HepG2 (cell line): ENCODE measurements at regions not wholly inside any gene's neighbourhood (a gene's known extent, or its start where the extent isn't known, plus 50 kb on each side); places are given as distances from the start of the nearest gene placed in this dataset.

Experiments used
- DPF2 ChIP-seq: sonication (generic); formaldehyde crosslinking; IDR thresholded peaks from 2 replicates; pipeline ENCODE4 v1.4.0; 2020; ENCODE audit warnings: mild to moderate bottlenecking, low read depth, missing genetic modification reagents, borderline replicate concordance
- EP300 ChIP-seq, 3 experiments: sonication (generic) in 1 of 3; formaldehyde crosslinking in 1 of 3; IDR thresholded peaks; 2 replicates each; pipeline versions ENCODE4 v1.5.1 to v1.6.1; 2011 to 2020; ENCODE audit warnings: low read depth in 2 of 3, low read length in 2 of 3, borderline replicate concordance in 1 of 3, improper control_type of control experiment in 1 of 3, mild to moderate bottlenecking in 1 of 3, missing genetic modification reagents in 1 of 3, moderate library complexity in 1 of 3
- EZH2 ChIP-seq: conservative IDR thresholded peaks from 2 replicates; pipeline ENCODE4 v1.6.1; 2012; ENCODE audit warnings: mild to moderate bottlenecking, low read depth, low read length, moderate library complexity
- KLF13 ChIP-seq: sonication (generic); formaldehyde crosslinking; IDR thresholded peaks from 2 replicates; pipeline ENCODE4 v1.4.0; 2020; ENCODE audit warnings: mild to moderate bottlenecking, missing genetic modification reagents
- MTA3 ChIP-seq: sonication (generic); formaldehyde crosslinking; IDR thresholded peaks from 2 replicates; pipeline ENCODE4 v1.4.0; 2020; ENCODE audit warnings: missing genetic modification reagents
- POLR2A ChIP-seq, 2 experiments: IDR thresholded peaks; 2 replicates each; pipeline ENCODE4 v1.6.1; 2011; ENCODE audit warnings: low read depth in 2 of 2, low read length in 2 of 2, mild to moderate bottlenecking in 1 of 2, moderate library complexity in 1 of 2; ENCODE audit not compliant: insufficient read depth in 1 of 2
- TERF1 ChIP-seq: sonication (generic); formaldehyde crosslinking; IDR thresholded peaks from 2 replicates; pipeline ENCODE4 v1.8.0; 2022; ENCODE audit warnings: mild to moderate bottlenecking, missing genetic modification reagents, moderate library complexity
- ZBTB7A ChIP-seq: sonication (generic); formaldehyde crosslinking; IDR thresholded peaks from 2 replicates; pipeline ENCODE4 v1.8.0; 2022; ENCODE audit warnings: mild to moderate bottlenecking, missing genetic modification reagents
- ZNF292 ChIP-seq: sonication (generic); formaldehyde crosslinking; IDR thresholded peaks from 2 replicates; pipeline ENCODE4 v1.8.1; 2022; ENCODE audit warnings: mild to moderate bottlenecking, low read depth, missing genetic modification reagents, borderline replicate concordance
- TF ChIP-seq, protein P1 (sequence below): sonication (generic); formaldehyde crosslinking; IDR thresholded peaks from 2 replicates; pipeline ENCODE4 v1.5.0; 2020; ENCODE audit warnings: mild to moderate bottlenecking, missing genetic modification reagents, moderate library complexity

DNA sequence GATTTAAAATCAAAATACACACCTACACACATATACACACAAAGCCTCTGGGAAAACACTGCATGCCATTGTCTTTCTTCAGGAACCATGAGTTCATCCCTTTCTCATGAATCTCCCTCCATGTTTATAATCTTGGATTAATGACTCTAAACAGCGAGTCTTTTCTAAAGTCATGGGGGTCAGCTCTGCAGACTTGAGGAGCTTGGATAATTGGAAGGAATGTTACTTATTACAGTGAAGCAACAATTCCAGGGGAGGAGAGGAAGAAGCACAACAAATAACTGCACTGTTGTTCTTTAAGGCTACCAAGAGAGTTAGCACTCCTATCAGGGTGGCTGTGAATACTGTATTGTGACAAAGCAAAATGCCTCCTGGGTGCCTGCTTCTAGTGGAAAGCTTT lies 444.7 kb downstream of the ANXA1 start:
- TF ChIP-seq, protein P1, sequence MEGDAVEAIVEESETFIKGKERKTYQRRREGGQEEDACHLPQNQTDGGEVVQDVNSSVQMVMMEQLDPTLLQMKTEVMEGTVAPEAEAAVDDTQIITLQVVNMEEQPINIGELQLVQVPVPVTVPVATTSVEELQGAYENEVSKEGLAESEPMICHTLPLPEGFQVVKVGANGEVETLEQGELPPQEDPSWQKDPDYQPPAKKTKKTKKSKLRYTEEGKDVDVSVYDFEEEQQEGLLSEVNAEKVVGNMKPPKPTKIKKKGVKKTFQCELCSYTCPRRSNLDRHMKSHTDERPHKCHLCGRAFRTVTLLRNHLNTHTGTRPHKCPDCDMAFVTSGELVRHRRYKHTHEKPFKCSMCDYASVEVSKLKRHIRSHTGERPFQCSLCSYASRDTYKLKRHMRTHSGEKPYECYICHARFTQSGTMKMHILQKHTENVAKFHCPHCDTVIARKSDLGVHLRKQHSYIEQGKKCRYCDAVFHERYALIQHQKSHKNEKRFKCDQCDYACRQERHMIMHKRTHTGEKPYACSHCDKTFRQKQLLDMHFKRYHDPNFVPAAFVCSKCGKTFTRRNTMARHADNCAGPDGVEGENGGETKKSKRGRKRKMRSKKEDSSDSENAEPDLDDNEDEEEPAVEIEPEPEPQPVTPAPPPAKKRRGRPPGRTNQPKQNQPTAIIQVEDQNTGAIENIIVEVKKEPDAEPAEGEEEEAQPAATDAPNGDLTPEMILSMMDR (CRISPR knock-in tag) = no peak
- no peak for TF ChIP-seq MTA3 (CRISPR knock-in tag)
- no peak for TF ChIP-seq ZNF292 (CRISPR knock-in tag)
- no peak for TF ChIP-seq EZH2
- TF ChIP-seq TERF1 = no peak
- TF ChIP-seq KLF13 (CRISPR knock-in tag) = no peak
- TF ChIP-seq DPF2 (CRISPR knock-in tag) = no peak
- no peak for TF ChIP-seq EP300 (IDR thresholded peaks at IDR 0.05; ENCODE audit: low read depth in 2 of 2, low read length in 2 of 2)
- no peak for TF ChIP-seq EP300 (CRISPR knock-in tag; IDR thresholded peaks at IDR 0.05; ENCODE audit: borderline replicate concordance)
- no peak for TF ChIP-seq ZBTB7A (CRISPR knock-in tag)
- TF ChIP-seq POLR2A (IDR thresholded peaks at IDR 0.05; ENCODE audit: insufficient read depth in 1 of 2, low read depth in 2 of 2, low read length in 2 of 2) = no peak
